AG10803 (cell line): ENCODE measurements at regions not wholly inside any gene's neighbourhood (a gene's known extent, or its start where the extent isn't known, plus 50 kb on each side); places are given as distances from the start of the nearest gene placed in this dataset.

Experiments used
- DNase-seq: peaks from one replicate; pipeline ENCODE4 v3.0.0; 2010; ENCODE audit warnings: low read depth
- H3K4me3 ChIP-seq: 2 replicates; pipeline ENCODE4 v1.5.1; 2011; ENCODE audit warnings: mild to moderate bottlenecking, low read length, control low read depth
- CTCF ChIP-seq: conservative IDR thresholded peaks from 2 replicates; pipeline ENCODE4 v1.5.1; 2011; ENCODE audit warnings: mild to moderate bottlenecking, low read length, control low read depth, inconsistent platforms

GRCh38 chr1:190837888-190838287, 360.2 kb upstream of the BRINP3 start:
- no peak for TF ChIP-seq CTCF
- no peak for DNase-seq
- H3K4me3 ChIP-seq: no peak overlapping the region

- no peak for DNase-seq
- H3K4me3 ChIP-seq: no peak overlapping the region
- no peak for TF ChIP-seq CTCF
Observed at GRCh38 chr1:190847166-190847565, 369.5 kb upstream of the BRINP3 start.

GRCh38 chr1:190849346-190849745, 371.7 kb upstream of the BRINP3 start:
- TF ChIP-seq CTCF: no peak
- H3K4me3 ChIP-seq: no peak overlapping the region
- no peak for DNase-seq

- no peak for TF ChIP-seq CTCF
- H3K4me3 ChIP-seq: no peak overlapping the region
- no peak for DNase-seq
Observed at GRCh38 chr1:190852611-190853010, 374.9 kb upstream of the BRINP3 start.

- no peak for DNase-seq
- no peak for TF ChIP-seq CTCF
- H3K4me3 ChIP-seq: no peak overlapping the region
Observed at GRCh38 chr1:190858140-190858539, 380.5 kb upstream of the BRINP3 start.

GRCh38 chr1:190864013-190864641, 386.5 kb upstream of the BRINP3 start:
- no peak overlapping the region for H3K4me3 ChIP-seq
- no peak for TF ChIP-seq CTCF
- DNase-seq: no peak

- no peak for DNase-seq
- H3K4me3 ChIP-seq: no peak overlapping the region
- TF ChIP-seq CTCF: no peak
Observed at GRCh38 chr1:190880352-190880751, 402.7 kb upstream of the BRINP3 start.
